ENCODE measurements at regions not wholly inside any gene's neighbourhood (a gene's known extent, or its start where the extent isn't known, plus 50 kb on each side); places are given as distances from the start of the nearest gene placed in this dataset.

DNA sequence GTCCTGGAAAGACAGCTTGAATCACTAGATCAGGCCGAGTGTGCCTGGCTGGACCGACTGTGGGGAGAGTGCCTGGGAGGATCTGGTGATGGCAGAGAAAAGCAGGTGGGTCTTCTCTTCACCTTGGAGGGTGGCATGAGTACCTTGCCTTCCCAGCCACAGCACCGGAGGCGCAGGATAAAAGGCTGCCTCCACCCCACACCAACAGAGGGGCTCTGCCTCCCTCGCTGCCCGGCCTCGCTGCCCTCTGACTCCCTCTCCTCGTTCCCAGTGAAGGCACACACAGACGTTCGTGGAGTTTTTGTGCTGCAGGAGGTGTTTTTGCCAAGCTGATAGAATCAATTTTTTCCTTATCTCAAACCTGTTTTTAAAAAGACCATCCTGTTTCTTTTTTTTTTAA lies 71.4 kb upstream of the HAAO start:
- CTCF ChIA-PET = no interaction called here
- POLR2A ChIA-PET = no interaction called here
- DNase-seq (ENCODE audit: extremely low spot score) = no peak

GRCh38 chr2:42863320-42863719 lies 70.9 kb upstream of the HAAO start:
- ChIA-PET CTCF (no interaction called here), POLR2A (no interaction called here)
- TF ChIP-seq, protein P1, sequence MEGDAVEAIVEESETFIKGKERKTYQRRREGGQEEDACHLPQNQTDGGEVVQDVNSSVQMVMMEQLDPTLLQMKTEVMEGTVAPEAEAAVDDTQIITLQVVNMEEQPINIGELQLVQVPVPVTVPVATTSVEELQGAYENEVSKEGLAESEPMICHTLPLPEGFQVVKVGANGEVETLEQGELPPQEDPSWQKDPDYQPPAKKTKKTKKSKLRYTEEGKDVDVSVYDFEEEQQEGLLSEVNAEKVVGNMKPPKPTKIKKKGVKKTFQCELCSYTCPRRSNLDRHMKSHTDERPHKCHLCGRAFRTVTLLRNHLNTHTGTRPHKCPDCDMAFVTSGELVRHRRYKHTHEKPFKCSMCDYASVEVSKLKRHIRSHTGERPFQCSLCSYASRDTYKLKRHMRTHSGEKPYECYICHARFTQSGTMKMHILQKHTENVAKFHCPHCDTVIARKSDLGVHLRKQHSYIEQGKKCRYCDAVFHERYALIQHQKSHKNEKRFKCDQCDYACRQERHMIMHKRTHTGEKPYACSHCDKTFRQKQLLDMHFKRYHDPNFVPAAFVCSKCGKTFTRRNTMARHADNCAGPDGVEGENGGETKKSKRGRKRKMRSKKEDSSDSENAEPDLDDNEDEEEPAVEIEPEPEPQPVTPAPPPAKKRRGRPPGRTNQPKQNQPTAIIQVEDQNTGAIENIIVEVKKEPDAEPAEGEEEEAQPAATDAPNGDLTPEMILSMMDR (IDR thresholded peaks at IDR 0.05; ENCODE audit: control extremely low read depth, extremely low read depth, low read depth, missing control alignments) = no peak
- no peak for DNase-seq (ENCODE audit: extremely low spot score)

More for the DNA sequence above, 71.4 kb upstream of the HAAO start:
- TF ChIP-seq, protein P1 (IDR thresholded peaks at IDR 0.05; ENCODE audit: control extremely low read depth, extremely low read depth, low read depth, missing control alignments) = no peak

- no peak for DNase-seq (ENCODE audit: extremely low spot score)
- TF ChIP-seq, protein P1 (IDR thresholded peaks at IDR 0.05; ENCODE audit: control extremely low read depth, extremely low read depth, low read depth, missing control alignments) = no peak
- ChIA-PET CTCF (no interaction called here), POLR2A (no interaction called here)
These were observed 70.3 kb upstream of the HAAO start for GRCh38 chr2:42862669-42863185.

GRCh38 chr2:42861321-42861720 lies 68.9 kb upstream of the HAAO start:
- TF ChIP-seq, protein P1 (IDR thresholded peaks at IDR 0.05; ENCODE audit: control extremely low read depth, extremely low read depth, low read depth, missing control alignments) = no peak
- POLR2A ChIA-PET = no interaction called here
- CTCF ChIA-PET = no interaction called here
- DNase-seq (ENCODE audit: extremely low spot score) = no peak

DNA sequence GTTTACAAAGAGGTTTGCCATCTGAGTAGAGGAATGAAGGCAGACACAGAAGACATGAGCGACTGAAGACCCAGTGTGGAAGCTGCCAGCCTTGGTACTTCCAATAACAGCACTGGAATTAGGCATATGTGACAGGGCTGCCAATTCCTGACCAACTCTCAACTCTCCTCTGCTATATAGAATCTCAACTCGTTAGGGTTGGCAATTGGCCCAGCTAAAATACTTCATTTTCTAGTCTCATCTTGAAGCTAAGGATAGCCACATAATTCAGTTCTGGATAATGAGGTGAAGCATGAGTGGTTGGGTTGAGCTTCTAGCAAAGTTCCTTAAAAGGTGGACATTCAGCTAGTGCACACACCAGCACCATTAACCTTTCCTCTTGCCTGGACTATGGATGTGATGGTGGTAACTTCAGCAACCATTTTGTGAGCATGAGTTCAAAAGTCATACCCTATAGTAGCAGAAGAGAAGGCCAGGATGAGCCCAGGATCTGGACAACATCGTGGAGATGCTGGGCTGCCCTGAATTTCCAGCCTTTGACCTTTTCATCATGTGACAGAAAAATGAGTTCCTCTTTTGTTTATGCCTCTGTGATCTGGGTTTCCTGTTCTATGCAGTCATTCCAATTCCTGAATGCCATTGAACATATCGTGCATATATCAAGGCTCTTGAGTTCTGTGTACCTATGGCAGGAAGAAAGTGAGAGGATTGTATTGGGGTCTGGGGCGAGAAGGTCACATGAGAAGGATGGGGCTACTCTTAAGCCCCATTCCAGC lies 68.1 kb upstream of the HAAO start:
- POLR2A ChIA-PET = interaction anchor here (0.5 kb wide), 1 partner anchor 351 kb away, joined by 6 read pairs; no protein-coding TSS in a partner anchor
- TF ChIP-seq, protein P1 (IDR thresholded peaks at IDR 0.05; ENCODE audit: control extremely low read depth, extremely low read depth, low read depth, missing control alignments) = no peak
- no peak for DNase-seq (ENCODE audit: extremely low spot score)
- CTCF ChIA-PET = interaction anchor here (0.8 to 2.1 kb wide), 11 partner anchors 11 to 750 kb away, joined by 3 to 13 read pairs (median 4); no protein-coding TSS in a partner anchor

- ChIA-PET CTCF (interaction anchor here (0.7 to 2.1 kb wide), 23 partner anchors 10 to 750 kb away, joined by 3 to 13 read pairs (median 4); no protein-coding TSS in a partner anchor), POLR2A (interaction anchor here (0.5 kb wide), 1 partner anchor 352 kb away, joined by 6 read pairs; no protein-coding TSS in a partner anchor)
- DNase-seq (ENCODE audit: extremely low spot score) = no peak
- TF ChIP-seq, protein P1 (IDR thresholded peaks at IDR 0.05; ENCODE audit: control extremely low read depth, extremely low read depth, low read depth, missing control alignments) = no peak
These were observed 67.4 kb upstream of the HAAO start for GRCh38 chr2:42859791-42860190.

Data from GM10248 (cell line).